ENCODE measurements at regions not wholly inside any gene's neighbourhood (a gene's known extent, or its start where the extent isn't known, plus 50 kb on each side); places are given as distances from the start of the nearest gene placed in this dataset.

- TF ChIP-seq, protein P1, sequence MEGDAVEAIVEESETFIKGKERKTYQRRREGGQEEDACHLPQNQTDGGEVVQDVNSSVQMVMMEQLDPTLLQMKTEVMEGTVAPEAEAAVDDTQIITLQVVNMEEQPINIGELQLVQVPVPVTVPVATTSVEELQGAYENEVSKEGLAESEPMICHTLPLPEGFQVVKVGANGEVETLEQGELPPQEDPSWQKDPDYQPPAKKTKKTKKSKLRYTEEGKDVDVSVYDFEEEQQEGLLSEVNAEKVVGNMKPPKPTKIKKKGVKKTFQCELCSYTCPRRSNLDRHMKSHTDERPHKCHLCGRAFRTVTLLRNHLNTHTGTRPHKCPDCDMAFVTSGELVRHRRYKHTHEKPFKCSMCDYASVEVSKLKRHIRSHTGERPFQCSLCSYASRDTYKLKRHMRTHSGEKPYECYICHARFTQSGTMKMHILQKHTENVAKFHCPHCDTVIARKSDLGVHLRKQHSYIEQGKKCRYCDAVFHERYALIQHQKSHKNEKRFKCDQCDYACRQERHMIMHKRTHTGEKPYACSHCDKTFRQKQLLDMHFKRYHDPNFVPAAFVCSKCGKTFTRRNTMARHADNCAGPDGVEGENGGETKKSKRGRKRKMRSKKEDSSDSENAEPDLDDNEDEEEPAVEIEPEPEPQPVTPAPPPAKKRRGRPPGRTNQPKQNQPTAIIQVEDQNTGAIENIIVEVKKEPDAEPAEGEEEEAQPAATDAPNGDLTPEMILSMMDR (IDR thresholded peaks at IDR 0.05; ENCODE audit: poor library complexity) = no peak
- TF ChIP-seq EZH2 (IDR thresholded peaks at IDR 0.05; ENCODE audit: borderline replicate concordance) (no peak), EZH2phosphoT487 (IDR thresholded peaks at IDR 0.05; ENCODE audit: low read depth, severe bottlenecking, unreplicated experiment) (no peak)
These were observed 728.9 kb downstream of the MAT2B start for GRCh38 chr5:164234321-164234720.

All from hepatocyte (in vitro differentiated cells).